SK-N-MC (cell line): ENCODE measurements at regions not wholly inside any gene's neighbourhood (a gene's known extent, or its start where the extent isn't known, plus 50 kb on each side); places are given as distances from the start of the nearest gene placed in this dataset.

Source experiments
- DNase-seq: peaks from one replicate; pipeline ENCODE4 v3.0.0-alpha.2; 2011; ENCODE audit warnings: low read depth, low spot score
- H3K27ac ChIP-seq: fragments of 200-600 bp; sonication (generic); 2 replicates; pipeline ENCODE4 v1.5.1; 2016; ENCODE audit warnings: mixed run types
- H3K36me3 ChIP-seq: fragments of 200-600 bp; sonication (generic); 2 replicates; pipeline ENCODE4 v1.6.1; 2017; ENCODE audit warnings: antibody characterized with exemption, low read length, mixed read lengths; ENCODE audit not compliant: insufficient read depth
- H3K4me3 ChIP-seq: fragments of 200-600 bp; sonication (generic); 2 replicates; pipeline ENCODE4 v1.5.1; 2016
- H3K9ac ChIP-seq: fragments of 200-600 bp; sonication (generic); 2 replicates; pipeline ENCODE4 v1.8.0; 2017; ENCODE audit warnings: mixed run types, mixed read lengths; ENCODE audit not compliant: insufficient read length
- H3K9me3 ChIP-seq: fragments of 200-600 bp; sonication (generic); 2 replicates; pipeline ENCODE4 v1.6.1; 2017; ENCODE audit warnings: low read depth, mild to moderate bottlenecking, antibody characterized with exemption, low read length, moderate library complexity, mixed read lengths
- EZH2 ChIP-seq: fragments of 200-600 bp; sonication (generic); IDR thresholded peaks from one replicate; pipeline ENCODE4 v1.6.1; 2017; ENCODE audit warnings: antibody characterized with exemption
- FOXP2 ChIP-seq: optimal IDR thresholded peaks from 2 replicates; pipeline ENCODE3; 2011; ENCODE audit warnings: mild to moderate bottlenecking, moderate library complexity; ENCODE audit not compliant: insufficient read depth; ENCODE audit errors: extremely low read length, control extremely low read depth
- POLR2AphosphoS5 ChIP-seq: IDR thresholded peaks from 2 replicates; pipeline ENCODE4 v1.6.1; 2012; ENCODE audit warnings: mild to moderate bottlenecking, low read depth, low read length, borderline replicate concordance

DNA sequence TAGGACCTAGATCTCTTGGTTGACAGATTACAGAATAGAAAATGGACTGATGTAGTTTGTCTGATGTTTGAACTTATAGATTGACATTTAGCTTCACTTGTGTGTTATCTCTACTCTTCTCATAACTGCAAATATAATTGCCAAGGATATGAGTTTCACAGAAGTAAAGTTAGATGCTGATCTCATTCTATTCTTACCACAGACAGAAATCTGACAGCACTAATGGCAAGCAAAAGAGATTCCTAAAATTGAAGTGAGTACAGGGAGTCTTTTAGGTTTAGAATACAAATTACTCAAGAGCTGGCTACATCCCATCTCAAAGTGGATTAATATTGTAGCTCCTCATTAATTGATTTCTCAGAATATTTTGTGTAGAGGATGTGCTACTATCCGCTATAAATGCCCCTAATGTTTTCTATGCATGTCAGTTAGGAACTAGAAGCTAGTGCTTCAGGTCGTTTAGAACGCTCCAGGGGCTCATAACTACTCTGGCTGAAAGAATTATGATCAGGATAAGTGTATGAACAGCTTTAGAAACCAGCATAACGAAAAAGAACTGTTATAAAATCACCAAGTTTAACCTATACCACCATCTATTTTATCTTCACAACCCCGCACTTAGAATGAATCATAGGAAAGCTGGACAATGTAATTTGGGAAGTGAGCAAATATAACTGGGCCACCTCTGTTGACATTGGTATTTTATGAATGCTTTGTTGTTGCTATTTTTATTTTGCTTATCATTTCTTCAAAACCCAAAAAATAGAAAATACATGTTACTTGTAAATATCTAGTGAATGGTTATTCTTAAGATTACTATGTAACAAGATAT lies 378.8 kb upstream of the REG3G start:
- H3K27ac ChIP-seq, result no peak overlapping the region
- H3K9me3 ChIP-seq, result no peaks in the 10 kb centered on the region
- no peak overlapping the region for H3K9ac ChIP-seq
- H3K4me3 ChIP-seq, result no peak overlapping the region
- no peaks in the 10 kb centered on the region for H3K36me3 ChIP-seq
- no peak for TF ChIP-seq POLR2AphosphoS5
- TF ChIP-seq EZH2, result no peak
- TF ChIP-seq FOXP2, result no peak
- DNase-seq, result no peak

DNA sequence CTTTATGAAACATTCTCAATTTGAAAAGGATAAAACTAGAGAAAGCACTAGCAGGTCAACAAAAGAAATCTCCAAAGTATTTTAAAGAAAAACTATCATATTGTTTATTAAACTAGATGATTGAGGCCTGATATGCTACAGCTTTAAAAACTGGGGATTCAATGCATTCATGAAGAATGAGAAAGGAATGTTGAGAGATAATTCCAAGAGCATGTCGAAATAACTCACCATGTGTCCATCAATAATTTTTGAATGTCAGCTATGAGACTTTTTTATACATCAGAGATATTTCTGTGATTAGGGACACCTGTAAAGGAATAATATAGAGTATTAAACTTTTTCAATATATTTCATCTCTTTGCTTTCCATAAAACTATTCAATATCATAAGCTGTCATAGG lies 376.9 kb upstream of the REG3G start:
- TF ChIP-seq EZH2 (no peak), FOXP2 (no peak), POLR2AphosphoS5 (no peak)
- no peak overlapping the region for H3K27ac ChIP-seq
- no peak overlapping the region for H3K9ac ChIP-seq
- no peak overlapping the region for H3K4me3 ChIP-seq
- no peaks in the 10 kb centered on the region for H3K9me3 ChIP-seq
- H3K36me3 ChIP-seq, result no peaks in the 10 kb centered on the region
- no peak for DNase-seq

DNA sequence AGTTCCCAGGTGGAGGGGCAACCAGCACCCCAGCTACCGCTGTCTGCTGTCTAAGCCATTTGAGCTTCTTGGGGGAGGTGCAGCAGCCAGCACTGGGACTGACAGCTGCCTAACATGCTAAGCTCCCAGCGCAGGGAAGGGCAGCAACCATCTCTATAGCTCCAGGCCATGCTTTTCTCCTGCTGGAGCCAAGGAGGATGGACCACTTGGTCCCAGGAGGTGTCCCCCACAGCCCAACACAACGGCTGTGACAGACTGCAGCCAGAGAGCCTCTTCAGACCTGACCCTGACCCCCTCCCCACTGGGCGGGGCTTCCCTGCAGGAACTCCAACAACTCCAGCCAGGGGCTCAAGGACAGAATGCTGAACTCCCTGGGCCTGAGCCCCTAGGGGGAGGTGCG lies 370.6 kb upstream of the REG3G start:
- H3K36me3 ChIP-seq, result no peaks in the 10 kb centered on the region
- H3K9me3 ChIP-seq, result no peaks in the 10 kb centered on the region
- H3K27ac ChIP-seq, result no peak overlapping the region
- H3K4me3 ChIP-seq, result no peak overlapping the region
- no peak for TF ChIP-seq FOXP2
- TF ChIP-seq POLR2AphosphoS5, result no peak
- no peak for TF ChIP-seq EZH2
- no peak for DNase-seq
- H3K9ac ChIP-seq, result no peak overlapping the region

DNA sequence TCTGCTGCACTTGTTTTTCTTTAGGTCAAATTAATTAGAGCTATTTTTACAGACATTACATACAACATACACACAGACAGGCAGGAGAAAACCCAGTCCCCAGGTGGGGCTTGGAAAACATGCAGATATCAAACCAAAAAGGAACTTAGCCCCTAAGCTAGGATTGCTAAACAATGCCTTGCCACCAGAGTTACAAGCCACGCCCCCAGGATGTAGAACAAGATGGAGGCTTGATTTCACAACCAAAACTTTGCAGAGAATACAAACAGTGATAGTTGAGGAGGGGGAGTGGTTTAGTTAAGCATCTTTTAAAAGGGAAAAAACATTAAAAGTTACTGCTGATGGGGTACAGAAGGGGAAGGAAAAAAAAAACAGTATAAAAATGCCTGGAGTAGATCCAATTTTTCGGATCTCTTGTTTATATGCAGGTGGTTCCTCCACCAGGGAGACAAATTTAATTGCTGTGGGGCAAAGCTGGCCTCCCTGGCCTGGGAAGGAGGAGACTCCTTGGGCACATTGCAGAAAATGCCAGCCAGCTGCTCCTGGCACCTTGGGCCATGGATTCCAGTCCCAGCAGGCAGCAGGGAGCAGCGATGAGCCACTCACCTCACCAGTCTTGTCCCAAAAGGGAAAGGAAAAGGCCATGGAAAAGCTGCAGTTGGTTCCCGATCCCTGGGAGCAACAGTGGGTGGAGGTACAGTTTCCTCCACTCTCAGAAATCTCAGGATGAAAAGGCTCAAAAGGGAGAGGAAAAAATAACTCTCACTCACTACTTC lies 348.4 kb upstream of the REG3G start:
- TF ChIP-seq EZH2, result no peak
- DNase-seq, result no peak
- no peak overlapping the region for H3K27ac ChIP-seq
- H3K9me3 ChIP-seq, result no peaks in the 10 kb centered on the region
- H3K4me3 ChIP-seq, result no peak overlapping the region
- no peak overlapping the region for H3K9ac ChIP-seq
- no peaks in the 10 kb centered on the region for H3K36me3 ChIP-seq

DNA sequence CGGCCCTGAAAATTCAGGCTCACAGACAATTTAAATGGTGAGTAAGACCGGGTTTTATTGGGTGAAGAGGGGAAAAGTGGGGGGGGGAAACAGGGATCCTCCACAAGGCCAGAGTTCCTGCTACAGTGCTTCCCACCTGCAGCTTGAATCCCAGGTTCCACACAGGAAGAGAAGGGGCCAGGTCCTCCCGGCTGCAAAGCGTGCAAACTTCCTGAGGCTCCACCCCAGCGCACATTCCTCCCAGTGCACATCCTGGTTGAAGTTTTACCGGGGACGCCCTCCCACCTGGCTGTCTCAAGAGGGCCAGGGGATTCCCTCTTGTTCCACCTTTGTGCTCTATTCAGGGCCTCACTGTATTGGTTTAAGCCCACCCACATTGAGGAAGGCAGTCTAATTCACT lies 347.7 kb upstream of the REG3G start:
- no peaks in the 10 kb centered on the region for H3K36me3 ChIP-seq
- DNase-seq, result no peak
- TF ChIP-seq EZH2 (no peak), POLR2AphosphoS5 (no peak), FOXP2 (no peak)
- no peak overlapping the region for H3K4me3 ChIP-seq
- no peak overlapping the region for H3K9ac ChIP-seq
- H3K27ac ChIP-seq, result no peak overlapping the region
- no peaks in the 10 kb centered on the region for H3K9me3 ChIP-seq

DNA sequence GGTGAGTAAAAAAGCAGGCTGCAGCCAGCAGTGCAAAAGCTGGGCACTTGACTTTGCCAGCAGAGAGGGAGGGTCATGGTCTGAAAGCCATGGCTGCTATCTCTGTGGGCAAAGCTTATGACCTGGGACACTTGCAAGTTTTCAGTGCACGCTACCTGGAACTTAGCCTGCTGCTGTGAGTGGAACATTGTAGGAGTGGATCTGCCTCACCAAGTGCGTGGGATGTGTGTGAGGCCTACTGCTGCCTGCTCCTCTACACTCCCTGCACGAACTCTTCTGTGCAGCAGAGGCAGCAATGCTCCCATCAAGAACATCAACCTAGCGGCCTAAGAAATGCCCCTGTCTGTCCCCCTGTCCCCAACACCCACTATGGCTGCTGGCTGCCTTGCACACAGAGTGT lies 344.1 kb upstream of the REG3G start:
- H3K36me3 ChIP-seq, result no peaks in the 10 kb centered on the region
- no peak for TF ChIP-seq FOXP2
- no peak for TF ChIP-seq EZH2
- no peak for TF ChIP-seq POLR2AphosphoS5
- no peaks in the 10 kb centered on the region for H3K9me3 ChIP-seq
- no peak overlapping the region for H3K9ac ChIP-seq
- no peak overlapping the region for H3K27ac ChIP-seq
- H3K4me3 ChIP-seq, result no peak overlapping the region
- DNase-seq, result no peak

DNA sequence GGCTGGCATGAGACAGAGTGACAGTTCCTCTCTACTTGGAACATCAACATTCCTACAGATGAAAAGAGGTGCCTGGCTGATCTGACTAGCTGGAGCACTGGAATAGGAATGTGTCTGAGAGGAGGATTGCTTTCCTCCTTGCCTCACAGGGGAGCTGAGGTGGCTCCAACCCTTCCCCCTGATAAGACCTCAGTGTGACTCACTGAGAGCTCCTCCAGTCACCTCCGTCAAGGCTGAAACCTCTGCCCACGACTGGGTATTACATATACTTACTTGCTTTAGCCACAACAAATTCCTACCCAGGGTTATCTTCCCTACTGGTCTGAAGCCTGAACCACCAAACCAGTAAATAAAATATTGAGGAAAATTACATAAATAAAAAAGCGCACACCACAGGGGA lies 342.7 kb upstream of the REG3G start:
- Histone ChIP-seq H3K9me3 (no peaks in the 10 kb centered on the region), H3K27ac (no peak overlapping the region), H3K9ac (no peak overlapping the region), H3K36me3 (no peaks in the 10 kb centered on the region), H3K4me3 (no peak overlapping the region)
- DNase-seq, result no peak
- TF ChIP-seq EZH2, result no peak
- no peak for TF ChIP-seq POLR2AphosphoS5
- no peak for TF ChIP-seq FOXP2

DNA sequence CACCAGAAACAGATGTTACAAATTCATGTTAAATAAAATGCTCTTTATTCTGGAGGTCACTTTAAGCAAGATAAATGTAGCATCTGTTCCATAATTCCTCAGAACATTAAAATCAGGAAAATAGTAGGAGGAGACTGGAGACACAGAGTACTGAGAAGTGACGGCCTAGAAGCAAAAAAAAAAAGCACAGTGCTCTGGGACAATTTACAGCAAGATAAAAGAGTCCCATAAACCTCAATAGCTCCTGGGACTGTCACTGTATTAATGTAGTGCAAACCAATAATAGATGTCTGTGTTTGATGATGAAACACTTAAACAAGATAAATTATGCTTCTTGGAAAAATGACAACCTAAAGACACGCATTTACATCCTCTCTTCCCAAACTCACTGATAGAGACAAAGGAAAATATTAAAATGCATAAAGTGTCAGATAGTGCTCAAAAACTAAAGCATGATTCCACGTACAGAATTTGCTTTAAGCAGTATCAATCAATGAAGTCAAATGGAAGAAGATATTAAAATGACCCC lies 338.8 kb upstream of the REG3G start:
- DNase-seq, result no peak
- H3K4me3 ChIP-seq, result no peak overlapping the region
- no peaks in the 10 kb centered on the region for H3K9me3 ChIP-seq
- H3K27ac ChIP-seq, result no peak overlapping the region
- TF ChIP-seq POLR2AphosphoS5 (no peak), EZH2 (no peak), FOXP2 (no peak)
- no peak overlapping the region for H3K9ac ChIP-seq
- H3K36me3 ChIP-seq, result no peaks in the 10 kb centered on the region

DNA sequence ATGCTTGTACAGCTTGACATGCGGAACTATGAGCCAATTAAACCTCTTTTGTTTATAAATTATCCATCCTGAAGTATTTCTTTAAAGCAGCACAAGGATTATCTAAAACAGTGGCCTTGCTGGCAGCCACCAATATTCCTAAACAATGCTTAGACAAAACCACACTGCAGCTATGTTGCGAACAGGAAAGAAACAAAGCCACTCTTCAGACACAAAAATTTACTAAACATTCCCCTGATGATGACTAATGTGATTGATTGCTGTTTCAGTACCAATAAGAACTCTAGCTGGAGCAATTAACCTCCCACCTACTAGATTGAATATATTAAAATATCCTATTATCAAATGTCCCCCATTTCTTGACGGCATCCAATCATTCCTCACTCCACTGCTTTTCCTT lies 325.8 kb upstream of the REG3G start:
- TF ChIP-seq EZH2 (no peak), FOXP2 (no peak), POLR2AphosphoS5 (no peak)
- DNase-seq, result no peak
- Histone ChIP-seq H3K9me3 (no peaks in the 10 kb centered on the region), H3K4me3 (no peak overlapping the region), H3K36me3 (no peaks in the 10 kb centered on the region), H3K9ac (no peak overlapping the region), H3K27ac (no peak overlapping the region)
